Brain microvascular endothelial cell (primary cell): ENCODE measurements at regions not wholly inside any gene's neighbourhood (a gene's known extent, or its start where the extent isn't known, plus 50 kb on each side); places are given as distances from the start of the nearest gene placed in this dataset.

Source experiments
- DNase-seq: peaks from one replicate; pipeline ENCODE4 v3.0.0-alpha.2; 2020
- H3K27ac ChIP-seq: fragments of 250-450 bp; sonication (Bioruptor Pico); 2 replicates; pipeline ENCODE4 v1.5.1; 2020; ENCODE audit warnings: mild to moderate bottlenecking, moderate library complexity
- H3K27me3 ChIP-seq: fragments of 250-450 bp; sonication (Bioruptor Pico); replicated peaks from 2 replicates; pipeline ENCODE4 v1.5.1; 2020; ENCODE audit warnings: mild to moderate bottlenecking
- H3K36me3 ChIP-seq: fragments of 250-450 bp; sonication (Bioruptor Pico); replicated peaks from 2 replicates; pipeline ENCODE4 v1.5.1; 2020; ENCODE audit warnings: mild to moderate bottlenecking
- H3K4me3 ChIP-seq: 2 replicates; pipeline ENCODE4 v1.5.1; 2011; ENCODE audit warnings: low read depth, mild to moderate bottlenecking, control low read depth, low read length, moderate library complexity
- CTCF ChIP-seq: IDR thresholded peaks from 2 replicates; pipeline ENCODE4 v1.5.1; 2011; ENCODE audit warnings: low read depth, mild to moderate bottlenecking, moderate library complexity, low read length, control low read depth, inconsistent platforms; ENCODE audit errors: missing control alignments
- in situ Hi-C: cut with HindIII; loops from 2 replicates; pipeline ENCODE4 v1.10.0; 2017; ENCODE audit warnings: low sequenced_read_pairs, low pct_ligation_motif_present

- no peaks in the 10 kb centered on the region for H3K27me3 ChIP-seq
- in situ Hi-C loops, result no loop called here
- no peak for DNase-seq
- TF ChIP-seq CTCF, result no peak
- H3K36me3 ChIP-seq, result no peaks in the 10 kb centered on the region
- no peak overlapping the region for H3K27ac ChIP-seq
- no peak overlapping the region for H3K4me3 ChIP-seq
These were observed 100.4 kb upstream of the PPP2R3A start for GRCh38 chr3:135865085-135865484.

DNA sequence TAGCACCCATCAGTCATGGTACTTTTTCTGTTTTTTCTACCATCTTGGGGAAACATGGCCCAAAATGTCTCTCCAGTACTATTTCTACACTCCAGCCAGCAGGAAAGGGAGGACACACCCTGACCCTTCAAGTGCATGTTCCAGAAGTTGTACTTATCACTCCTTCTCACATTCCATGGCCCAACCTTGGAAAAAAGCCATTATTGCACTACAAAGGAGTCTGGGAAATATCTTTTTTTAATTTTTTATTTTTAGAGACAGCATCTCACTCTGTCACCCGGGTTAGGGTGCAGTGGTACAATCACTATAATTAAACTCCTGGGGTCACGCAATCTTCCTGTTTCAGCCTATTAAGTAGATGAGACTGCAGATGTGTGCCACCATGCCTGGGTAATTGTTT, 100.0 kb upstream of the PPP2R3A start:
- no peaks in the 10 kb centered on the region for H3K36me3 ChIP-seq
- no peak overlapping the region for H3K4me3 ChIP-seq
- TF ChIP-seq CTCF, result no peak
- in situ Hi-C loops, result no loop called here
- H3K27ac ChIP-seq, result no peak overlapping the region
- no peaks in the 10 kb centered on the region for H3K27me3 ChIP-seq
- DNase-seq, result no peak

DNA sequence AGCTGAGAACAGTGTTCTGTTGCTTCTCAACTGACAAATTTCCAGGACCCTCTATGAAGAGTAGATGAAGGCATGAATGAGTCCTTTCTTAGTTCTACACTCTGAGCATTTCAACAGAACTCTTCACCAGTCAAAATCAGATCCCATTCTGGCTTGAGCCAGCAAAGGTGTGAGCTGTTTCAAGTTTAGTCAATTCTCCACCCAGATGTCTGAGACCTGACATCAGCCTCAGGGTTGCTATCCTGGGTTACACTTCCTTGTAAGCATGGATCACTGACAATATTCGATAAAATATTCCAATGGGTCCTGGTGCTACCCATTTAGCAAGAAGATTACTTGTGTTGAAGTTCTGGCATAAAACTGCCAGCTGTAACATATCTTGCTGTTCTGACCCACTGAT, 97.6 kb upstream of the PPP2R3A start:
- no peak for DNase-seq
- Histone ChIP-seq H3K27me3 (no peaks in the 10 kb centered on the region), H3K27ac (no peak overlapping the region), H3K36me3 (no peaks in the 10 kb centered on the region), H3K4me3 (no peak overlapping the region)
- no peak for TF ChIP-seq CTCF
- in situ Hi-C loops, result no loop called here

GRCh38 chr3:135868801-135869200, 96.7 kb upstream of the PPP2R3A start:
- TF ChIP-seq CTCF, result no peak
- DNase-seq, result no peak
- Histone ChIP-seq H3K27me3 (no peaks in the 10 kb centered on the region), H3K36me3 (no peaks in the 10 kb centered on the region), H3K4me3 (no peak overlapping the region), H3K27ac (no peak overlapping the region)
- in situ Hi-C loops, result no loop called here

DNA sequence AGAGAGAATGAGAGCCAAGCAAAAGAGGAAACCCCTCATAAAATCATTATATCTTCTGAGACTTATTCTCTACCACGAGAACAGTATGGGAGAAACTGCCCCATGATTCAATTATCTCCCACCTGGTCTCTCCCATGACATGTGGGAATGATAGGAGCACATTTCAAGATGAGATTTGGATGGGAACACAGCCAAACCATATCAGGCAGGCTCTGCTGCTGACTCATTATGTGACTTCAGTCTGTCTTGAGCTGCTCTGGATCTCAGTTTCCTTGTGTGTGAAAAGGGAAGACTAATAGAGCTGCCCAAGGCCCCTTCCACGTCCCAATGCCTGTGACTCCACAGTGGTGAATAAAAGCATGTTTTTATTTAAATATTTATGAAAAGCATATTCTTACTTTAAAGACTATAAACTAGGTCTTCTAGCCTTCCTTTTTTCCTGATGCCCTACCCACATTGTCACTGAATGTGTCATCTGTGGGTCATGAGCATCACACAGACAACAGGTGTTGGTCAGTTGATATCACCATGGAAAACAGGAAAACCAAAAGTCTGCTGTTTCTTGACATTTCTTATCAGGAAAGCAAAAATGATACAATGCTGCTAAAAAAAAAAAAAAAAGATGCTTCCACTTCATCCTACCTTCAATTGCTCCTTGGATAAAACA, 96.0 kb upstream of the PPP2R3A start:
- TF ChIP-seq CTCF, result no peak
- Histone ChIP-seq H3K4me3 (no peak overlapping the region), H3K27ac (no peak overlapping the region), H3K36me3 (no peaks in the 10 kb centered on the region), H3K27me3 (no peaks in the 10 kb centered on the region)
- in situ Hi-C loops, result no loop called here
- DNase-seq, result peak; percentile 7

DNA sequence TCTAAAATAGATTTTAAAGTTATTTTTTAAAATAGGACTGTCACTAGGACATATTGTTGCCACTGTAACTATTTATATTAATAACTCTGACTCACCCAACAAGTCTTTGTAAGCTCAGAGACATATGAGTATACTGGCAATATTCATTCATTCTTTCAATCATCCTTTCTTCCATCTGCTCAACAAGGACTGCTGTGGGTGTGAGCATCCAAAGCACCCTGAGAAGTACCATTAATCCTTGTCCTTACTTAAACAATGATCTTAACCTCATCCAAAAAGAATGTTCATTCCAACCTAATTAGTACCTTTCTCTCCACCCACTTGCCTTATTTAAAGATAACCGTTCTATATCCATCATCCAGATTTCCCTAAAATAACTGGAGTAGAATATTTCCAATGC, 94.2 kb upstream of the PPP2R3A start:
- in situ Hi-C loops, result no loop called here
- Histone ChIP-seq H3K4me3 (no peak overlapping the region), H3K36me3 (no peaks in the 10 kb centered on the region), H3K27ac (no peak overlapping the region), H3K27me3 (no peaks in the 10 kb centered on the region)
- TF ChIP-seq CTCF, result no peak
- no peak for DNase-seq
